ENCODE measurements at regions not wholly inside any gene's neighbourhood (a gene's known extent, or its start where the extent isn't known, plus 50 kb on each side); places are given as distances from the start of the nearest gene placed in this dataset.

GRCh38 chr9:86548220-86548619, 194.0 kb upstream of the TUT7 start:
- TF ChIP-seq CTCF (conservative IDR thresholded peaks at IDR 0.05) = no peak
- no peak for TF ChIP-seq ZFX (IDR thresholded peaks at IDR 0.05)
